ENCODE measurements at regions not wholly inside any gene's neighbourhood (a gene's known extent, or its start where the extent isn't known, plus 50 kb on each side); places are given as distances from the start of the nearest gene placed in this dataset.

DNA sequence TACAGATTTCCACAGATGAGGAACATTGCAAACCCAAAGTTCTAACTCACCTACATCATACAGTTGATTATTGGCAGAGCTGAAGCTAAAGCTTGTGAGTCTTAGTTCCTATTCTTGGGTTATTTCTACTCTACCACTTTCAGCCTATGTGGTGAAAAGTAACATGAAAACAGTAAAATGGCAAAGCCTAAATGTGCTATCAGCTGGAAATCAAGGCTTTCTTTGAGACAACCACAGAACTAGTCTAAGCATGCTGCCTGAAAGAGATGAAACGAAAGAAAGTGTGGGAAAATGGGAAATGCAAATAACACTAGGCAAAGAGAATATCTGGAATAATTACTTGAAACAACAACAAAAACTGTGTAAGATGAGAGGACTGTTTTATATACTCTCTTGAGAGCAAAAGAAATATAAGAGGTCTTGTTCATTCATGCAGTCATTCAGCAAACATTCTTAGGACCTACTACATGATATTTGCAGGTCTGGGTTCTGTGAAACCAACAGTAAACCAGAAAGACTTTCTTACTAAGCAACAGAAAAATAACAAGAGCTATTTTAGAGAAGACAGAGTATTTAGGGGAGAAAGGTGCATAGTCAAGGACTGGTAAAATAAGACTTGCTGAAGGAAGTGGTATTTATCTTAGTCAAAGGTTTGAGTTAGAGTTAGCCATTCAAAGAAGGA lies 437.1 kb downstream of the HTR7 start:
- DNase-seq, result no peak

DNA sequence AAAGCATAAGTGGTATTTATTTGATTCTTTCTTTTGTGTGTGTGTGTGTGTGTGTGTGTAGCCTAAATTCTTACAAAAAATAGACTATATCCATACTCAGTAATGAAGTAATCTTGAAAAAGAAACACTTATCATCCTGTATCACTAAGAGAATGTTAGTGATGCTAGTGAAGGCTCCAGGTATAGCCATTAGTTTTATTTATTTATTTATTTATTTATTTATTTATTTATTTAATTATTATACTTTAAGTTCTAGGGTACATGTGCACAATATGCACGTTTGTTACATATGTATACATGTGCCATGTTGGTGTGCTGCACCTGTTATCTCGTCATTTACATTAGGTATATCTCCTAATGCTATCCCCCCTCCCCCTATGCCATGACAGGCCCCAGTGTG lies 436.0 kb downstream of the HTR7 start:
- no peak for DNase-seq

DNA sequence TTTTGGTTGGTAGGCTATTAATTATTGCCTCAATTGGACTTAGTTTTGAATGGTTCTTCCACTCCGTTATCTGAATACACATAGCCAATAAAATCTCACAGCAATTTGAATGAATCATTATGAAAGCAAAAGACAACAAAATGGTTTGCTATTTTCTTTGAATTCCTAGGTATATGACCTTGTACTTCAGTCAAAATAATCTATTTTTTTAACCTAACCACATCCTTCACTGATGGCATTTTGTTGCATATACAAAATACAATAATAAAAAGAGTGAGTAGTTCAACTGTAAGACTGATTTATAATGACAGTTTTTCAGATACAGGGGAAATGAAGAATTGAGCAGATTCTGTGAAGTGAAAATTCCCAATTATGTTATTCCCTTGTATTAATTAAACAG lies 433.1 kb downstream of the HTR7 start:
- DNase-seq, result no peak

GRCh38 chr10:90430186-90430585 lies 427.7 kb downstream of the HTR7 start:
- DNase-seq, result no peak

GRCh38 chr10:90432866-90433265 lies 425.0 kb downstream of the HTR7 start:
- DNase-seq, result no peak

DNA sequence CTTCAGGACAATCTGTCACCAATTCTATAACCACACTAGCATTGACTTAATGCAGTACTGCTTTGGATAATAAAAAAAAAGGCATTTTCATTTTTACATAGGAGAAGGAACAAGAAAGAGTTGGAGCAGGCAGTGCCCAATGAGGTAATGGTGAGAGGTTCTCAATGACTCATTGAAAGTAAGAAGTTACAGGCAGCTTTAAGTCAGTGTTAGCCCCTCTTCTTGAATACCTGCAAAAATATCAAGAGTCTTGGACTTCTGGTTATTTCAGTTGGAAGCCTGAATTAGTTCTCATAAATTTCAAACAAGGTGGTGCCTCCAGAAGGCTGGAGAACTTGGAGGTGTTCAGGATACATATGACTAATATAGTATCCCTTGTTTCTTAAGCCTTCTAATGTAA lies 422.5 kb downstream of the HTR7 start:
- DNase-seq, result no peak

- no peak for DNase-seq
These were observed 420.4 kb downstream of the HTR7 start for GRCh38 chr10:90437452-90437851.

DNA sequence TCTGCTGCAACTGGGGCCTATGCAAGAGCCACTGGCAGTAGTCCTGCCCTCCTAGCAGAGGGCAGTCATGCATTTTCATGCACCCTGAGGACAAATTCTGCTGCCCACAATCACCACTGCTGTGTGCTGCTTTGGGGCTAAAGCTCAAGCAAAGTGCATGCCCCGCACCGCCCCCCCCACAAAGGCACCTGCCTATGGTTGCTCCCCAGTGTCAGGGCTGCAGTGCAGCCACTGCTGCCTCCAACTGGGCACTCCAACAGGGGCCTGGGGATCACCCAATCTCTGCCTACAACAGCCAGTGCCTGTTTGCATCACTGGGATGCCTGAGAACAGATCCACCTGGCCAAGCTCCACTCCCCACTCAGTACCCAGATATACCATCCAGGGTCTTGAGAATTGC lies 417.0 kb downstream of the HTR7 start:
- DNase-seq, result no peak

DNA sequence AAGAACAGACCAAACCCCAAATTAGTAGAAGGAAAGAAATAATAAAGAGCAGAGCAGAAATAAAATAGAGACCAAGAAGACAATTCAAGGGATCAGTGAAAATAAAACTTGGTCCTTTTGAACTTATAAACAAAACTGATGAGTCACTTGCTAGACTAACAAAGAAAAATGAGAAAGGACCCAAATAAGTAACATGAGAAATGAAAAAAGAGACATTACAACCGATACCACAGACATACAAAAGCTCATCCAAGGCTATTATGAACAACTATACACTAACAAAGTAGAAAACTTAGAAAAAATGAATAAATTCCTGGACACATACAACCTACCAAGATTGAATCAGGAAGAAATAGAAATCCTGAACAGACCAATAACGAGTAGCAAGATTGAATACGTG lies 414.5 kb downstream of the HTR7 start:
- no peak for DNase-seq

GRCh38 chr10:90447831-90448230 lies 410.0 kb downstream of the HTR7 start:
- no peak for DNase-seq

GRCh38 chr10:90450797-90451196 lies 407.0 kb downstream of the HTR7 start:
- DNase-seq, result no peak

- no peak for DNase-seq
These were observed 406.6 kb downstream of the HTR7 start for GRCh38 chr10:90451283-90451682.

DNA sequence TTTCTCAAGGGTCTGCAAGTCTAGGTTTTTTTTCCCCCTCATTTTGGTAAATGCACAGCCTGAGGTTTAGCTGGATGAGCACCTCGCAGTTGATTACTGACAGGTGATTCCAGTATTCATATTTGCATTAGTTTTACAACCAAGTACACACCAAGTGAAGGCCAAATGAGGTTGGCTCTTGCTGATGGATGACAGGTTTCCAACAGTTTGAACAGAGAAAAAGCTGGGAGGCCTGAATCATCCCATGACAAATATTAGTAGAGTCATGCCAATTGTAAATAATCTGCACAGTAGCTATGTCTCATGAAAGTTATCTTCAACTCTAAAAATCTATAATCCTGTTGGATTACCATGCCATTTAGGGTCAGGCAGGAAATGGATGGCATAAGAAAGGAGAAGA lies 399.8 kb downstream of the HTR7 start:
- no peak for DNase-seq

DNA sequence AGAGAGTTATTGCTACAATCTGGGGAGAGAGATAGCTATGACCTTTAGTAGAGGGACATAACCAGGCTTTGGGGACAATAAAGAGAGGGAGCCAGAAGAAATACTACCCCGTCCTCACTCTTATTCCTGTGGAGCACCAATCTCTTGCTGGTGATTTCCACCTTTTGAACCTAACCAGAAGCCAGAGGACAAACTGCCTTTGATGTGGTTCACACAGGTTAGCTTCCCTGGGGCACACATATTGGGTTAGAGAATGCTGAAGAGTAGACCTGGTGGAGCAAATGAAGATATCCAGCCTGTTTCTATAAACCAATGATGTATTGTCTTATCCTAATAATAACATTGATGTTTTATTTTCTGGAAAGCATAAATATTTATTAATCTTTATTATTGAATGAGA lies 399.3 kb downstream of the HTR7 start:
- no peak for DNase-seq

GRCh38 chr10:90461437-90462155 lies 396.2 kb downstream of the HTR7 start:
- DNase-seq, result no peak

DNA sequence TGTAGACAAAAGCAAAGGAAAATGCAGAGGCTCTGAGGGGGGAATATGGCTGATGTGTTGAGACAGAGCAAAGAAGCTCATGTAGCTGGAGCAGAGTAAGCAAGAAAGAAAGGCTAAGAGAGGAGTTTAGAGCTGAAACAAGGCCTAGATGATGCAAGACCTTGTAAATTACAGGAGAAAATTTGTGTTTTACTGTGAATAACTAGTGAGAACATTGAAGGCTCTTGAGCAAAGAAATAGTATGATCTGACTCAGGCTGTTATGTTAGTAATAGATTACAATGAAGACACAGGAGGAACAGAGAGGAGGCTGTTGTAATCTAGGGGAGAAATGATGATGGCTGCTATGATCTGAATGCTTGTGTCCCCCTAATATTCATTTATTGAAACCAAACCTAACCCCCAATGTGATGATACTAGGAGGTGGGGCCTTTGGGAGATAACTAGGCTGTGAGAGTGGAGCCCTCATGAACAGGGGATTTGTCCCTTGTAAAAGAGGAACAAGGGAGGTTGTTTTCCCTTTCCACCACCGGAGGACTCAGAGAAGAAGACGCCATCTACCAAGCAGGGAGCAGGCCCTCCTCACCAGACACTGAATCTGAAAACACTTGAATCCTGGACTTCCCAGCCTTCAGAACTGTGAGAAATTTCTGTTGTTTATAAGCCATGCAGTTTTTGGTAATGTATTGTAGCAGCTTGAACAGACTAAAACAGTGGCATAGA lies 394.9 kb downstream of the HTR7 start:
- DNase-seq, result no peak

DNA sequence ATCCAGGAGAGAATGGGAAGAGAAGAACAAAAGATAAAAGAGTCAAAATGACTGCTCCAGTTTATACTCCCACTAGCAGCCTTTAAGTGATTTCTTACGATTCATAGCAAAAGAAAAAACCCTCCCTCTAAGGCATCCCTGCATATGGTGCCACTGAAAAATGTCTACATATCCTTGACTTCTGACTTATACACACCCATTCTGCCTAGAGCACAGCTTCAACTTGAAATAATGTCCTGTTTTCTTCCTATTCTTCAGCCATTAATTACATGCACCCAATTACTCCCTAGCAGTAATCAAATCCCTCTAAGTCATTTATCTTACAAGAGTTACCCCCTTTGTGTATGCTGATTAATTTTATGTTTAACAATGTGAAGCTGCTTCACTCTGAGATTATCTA lies 393.5 kb downstream of the HTR7 start:
- DNase-seq, result no peak

DNA sequence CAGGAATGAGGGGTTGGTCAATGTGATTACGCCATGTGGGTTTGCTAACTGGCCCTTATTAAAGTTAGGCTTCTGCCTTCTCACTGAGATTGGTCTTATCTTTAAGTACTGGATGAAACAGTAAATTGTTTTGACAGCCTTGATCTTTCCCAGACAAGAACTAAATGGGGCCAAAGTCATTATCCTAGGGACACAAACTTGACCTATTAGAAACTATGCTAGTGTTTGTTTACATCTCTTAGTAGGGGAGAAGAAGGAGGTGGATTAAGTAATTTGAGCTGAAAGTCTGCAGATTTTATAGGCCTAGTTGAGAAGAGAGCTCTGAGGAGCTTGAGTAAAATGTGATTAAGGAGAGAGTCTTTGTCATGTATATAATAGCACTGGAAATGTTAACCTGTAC lies 386.9 kb downstream of the HTR7 start:
- DNase-seq, result no peak

- DNase-seq, result no peak
These were observed 377.4 kb downstream of the HTR7 start for GRCh38 chr10:90480466-90480865.

GRCh38 chr10:90481326-90481923 lies 376.4 kb downstream of the HTR7 start:
- DNase-seq, result no peak

- DNase-seq, result no peak
These were observed 373.3 kb downstream of the HTR7 start for GRCh38 chr10:90484518-90484917.

DNA sequence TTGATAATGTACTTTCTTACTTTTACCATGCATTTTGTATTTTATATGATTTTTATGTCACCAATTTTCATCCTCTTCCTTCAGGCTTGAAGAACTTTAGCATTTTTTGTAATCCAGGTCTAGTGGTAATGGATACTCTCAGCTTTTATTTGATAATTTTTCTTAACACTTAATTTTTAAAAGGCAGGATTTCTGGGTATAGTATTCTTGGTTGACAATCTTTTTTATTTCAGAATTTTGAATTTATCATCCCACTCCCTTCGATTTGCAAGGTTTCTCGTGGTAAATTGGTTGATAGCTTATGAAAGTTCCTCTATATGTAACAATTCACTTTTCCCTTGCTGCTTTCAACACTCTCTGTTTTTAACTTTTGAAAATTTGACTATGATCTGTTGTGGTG lies 363.7 kb downstream of the HTR7 start:
- DNase-seq, result no peak

GRCh38 chr10:90504172-90504571 lies 353.7 kb downstream of the HTR7 start:
- no peak for DNase-seq

- no peak for DNase-seq
These were observed 331.1 kb downstream of the HTR7 start for GRCh38 chr10:90526721-90527120.

Data from activated T-cell treated with anti-CD3 and anti-CD28 coated beads, Interleukin-2, amount 50 U/mL, for 48 hours (primary cell).